ENCODE measurements at regions not wholly inside any gene's neighbourhood (a gene's known extent, or its start where the extent isn't known, plus 50 kb on each side); places are given as distances from the start of the nearest gene placed in this dataset.

DNA sequence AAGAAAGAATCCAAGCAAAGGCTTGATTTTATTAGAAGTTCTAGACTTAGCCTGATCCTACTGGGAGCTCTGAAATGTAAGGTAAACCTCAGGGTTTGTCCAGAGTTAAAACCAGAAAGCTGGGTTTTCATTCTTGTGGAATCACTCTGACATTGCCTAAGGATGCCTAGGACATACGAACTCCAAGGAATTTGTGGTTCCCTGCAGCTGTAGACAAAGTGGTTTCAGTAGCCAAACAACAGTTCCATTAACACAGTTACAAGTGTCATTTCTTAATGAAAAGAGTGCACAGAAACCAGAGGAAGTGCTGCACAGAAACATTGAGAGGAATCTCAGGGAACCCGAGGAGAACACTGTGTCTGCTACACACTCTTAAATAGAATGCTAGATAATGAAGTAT lies 221.4 kb upstream of the ST6GAL2 start:
- Mint-ChIP-seq H3K4me1 (no peaks in the 10 kb centered on the region), H3K27ac (no peak overlapping the region), H3K27me3 (ENCODE audit: insufficient read depth, low read depth, poor library complexity) (no peaks in the 10 kb centered on the region), H3K36me3 (ENCODE audit: low read depth) (no peaks in the 10 kb centered on the region), H3K9me3 (no peaks in the 10 kb centered on the region; the same call in 2 of the 3 replicates), H3K4me3 (no peak overlapping the region)
- ATAC-seq (no peak), DNase-seq (ENCODE audit: low spot score) (no peak)
- Histone ChIP-seq H3K9me2 (ENCODE audit: insufficient read depth) (no peaks in the 10 kb centered on the region; the same call in 1 of the 2 replicates), H4K20me1 (replicated peaks; ENCODE audit: insufficient read depth) (no peaks in the 10 kb centered on the region), H2AFZ (no peak overlapping the region), H3K4me2 (no peak overlapping the region), H3K79me2 (replicated peaks; ENCODE audit: insufficient read depth) (no peaks in the 10 kb centered on the region), H3K27ac (ENCODE audit: low read depth) (no peak overlapping the region), H3K36me3 (ENCODE audit: insufficient read depth) (no peaks in the 10 kb centered on the region), H3K4me3 (no peak overlapping the region), H3K4me1 (ENCODE audit: insufficient read depth) (no peaks in the 10 kb centered on the region), H3K27me3 (ENCODE audit: insufficient read depth) (no peaks in the 10 kb centered on the region), H3F3A (replicated peaks; ENCODE audit: low read depth) (no peaks in the 10 kb centered on the region)
- TF ChIP-seq, protein P1, sequence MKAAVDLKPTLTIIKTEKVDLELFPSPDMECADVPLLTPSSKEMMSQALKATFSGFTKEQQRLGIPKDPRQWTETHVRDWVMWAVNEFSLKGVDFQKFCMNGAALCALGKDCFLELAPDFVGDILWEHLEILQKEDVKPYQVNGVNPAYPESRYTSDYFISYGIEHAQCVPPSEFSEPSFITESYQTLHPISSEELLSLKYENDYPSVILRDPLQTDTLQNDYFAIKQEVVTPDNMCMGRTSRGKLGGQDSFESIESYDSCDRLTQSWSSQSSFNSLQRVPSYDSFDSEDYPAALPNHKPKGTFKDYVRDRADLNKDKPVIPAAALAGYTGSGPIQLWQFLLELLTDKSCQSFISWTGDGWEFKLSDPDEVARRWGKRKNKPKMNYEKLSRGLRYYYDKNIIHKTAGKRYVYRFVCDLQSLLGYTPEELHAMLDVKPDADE (IDR thresholded peaks at IDR 0.05), result no peak
- TF ChIP-seq STAT1 (IDR thresholded peaks at IDR 0.05; ENCODE audit: unreplicated experiment) (no peak), POLR2AphosphoS5 (IDR thresholded peaks at IDR 0.05; ENCODE audit: low read depth) (no peak), JUNB (IDR thresholded peaks at IDR 0.05; ENCODE audit: unreplicated experiment) (no peak), ZNF331 (CRISPR knock-in tag; IDR thresholded peaks at IDR 0.05; ENCODE audit: low read depth) (no peak), CREB1 (CRISPR knock-in tag; IDR thresholded peaks at IDR 0.05; ENCODE audit: low read depth) (no peak), EZH2 (IDR thresholded peaks at IDR 0.05; ENCODE audit: low read depth, unreplicated experiment) (no peak)
- TF ChIP-seq, protein P2, sequence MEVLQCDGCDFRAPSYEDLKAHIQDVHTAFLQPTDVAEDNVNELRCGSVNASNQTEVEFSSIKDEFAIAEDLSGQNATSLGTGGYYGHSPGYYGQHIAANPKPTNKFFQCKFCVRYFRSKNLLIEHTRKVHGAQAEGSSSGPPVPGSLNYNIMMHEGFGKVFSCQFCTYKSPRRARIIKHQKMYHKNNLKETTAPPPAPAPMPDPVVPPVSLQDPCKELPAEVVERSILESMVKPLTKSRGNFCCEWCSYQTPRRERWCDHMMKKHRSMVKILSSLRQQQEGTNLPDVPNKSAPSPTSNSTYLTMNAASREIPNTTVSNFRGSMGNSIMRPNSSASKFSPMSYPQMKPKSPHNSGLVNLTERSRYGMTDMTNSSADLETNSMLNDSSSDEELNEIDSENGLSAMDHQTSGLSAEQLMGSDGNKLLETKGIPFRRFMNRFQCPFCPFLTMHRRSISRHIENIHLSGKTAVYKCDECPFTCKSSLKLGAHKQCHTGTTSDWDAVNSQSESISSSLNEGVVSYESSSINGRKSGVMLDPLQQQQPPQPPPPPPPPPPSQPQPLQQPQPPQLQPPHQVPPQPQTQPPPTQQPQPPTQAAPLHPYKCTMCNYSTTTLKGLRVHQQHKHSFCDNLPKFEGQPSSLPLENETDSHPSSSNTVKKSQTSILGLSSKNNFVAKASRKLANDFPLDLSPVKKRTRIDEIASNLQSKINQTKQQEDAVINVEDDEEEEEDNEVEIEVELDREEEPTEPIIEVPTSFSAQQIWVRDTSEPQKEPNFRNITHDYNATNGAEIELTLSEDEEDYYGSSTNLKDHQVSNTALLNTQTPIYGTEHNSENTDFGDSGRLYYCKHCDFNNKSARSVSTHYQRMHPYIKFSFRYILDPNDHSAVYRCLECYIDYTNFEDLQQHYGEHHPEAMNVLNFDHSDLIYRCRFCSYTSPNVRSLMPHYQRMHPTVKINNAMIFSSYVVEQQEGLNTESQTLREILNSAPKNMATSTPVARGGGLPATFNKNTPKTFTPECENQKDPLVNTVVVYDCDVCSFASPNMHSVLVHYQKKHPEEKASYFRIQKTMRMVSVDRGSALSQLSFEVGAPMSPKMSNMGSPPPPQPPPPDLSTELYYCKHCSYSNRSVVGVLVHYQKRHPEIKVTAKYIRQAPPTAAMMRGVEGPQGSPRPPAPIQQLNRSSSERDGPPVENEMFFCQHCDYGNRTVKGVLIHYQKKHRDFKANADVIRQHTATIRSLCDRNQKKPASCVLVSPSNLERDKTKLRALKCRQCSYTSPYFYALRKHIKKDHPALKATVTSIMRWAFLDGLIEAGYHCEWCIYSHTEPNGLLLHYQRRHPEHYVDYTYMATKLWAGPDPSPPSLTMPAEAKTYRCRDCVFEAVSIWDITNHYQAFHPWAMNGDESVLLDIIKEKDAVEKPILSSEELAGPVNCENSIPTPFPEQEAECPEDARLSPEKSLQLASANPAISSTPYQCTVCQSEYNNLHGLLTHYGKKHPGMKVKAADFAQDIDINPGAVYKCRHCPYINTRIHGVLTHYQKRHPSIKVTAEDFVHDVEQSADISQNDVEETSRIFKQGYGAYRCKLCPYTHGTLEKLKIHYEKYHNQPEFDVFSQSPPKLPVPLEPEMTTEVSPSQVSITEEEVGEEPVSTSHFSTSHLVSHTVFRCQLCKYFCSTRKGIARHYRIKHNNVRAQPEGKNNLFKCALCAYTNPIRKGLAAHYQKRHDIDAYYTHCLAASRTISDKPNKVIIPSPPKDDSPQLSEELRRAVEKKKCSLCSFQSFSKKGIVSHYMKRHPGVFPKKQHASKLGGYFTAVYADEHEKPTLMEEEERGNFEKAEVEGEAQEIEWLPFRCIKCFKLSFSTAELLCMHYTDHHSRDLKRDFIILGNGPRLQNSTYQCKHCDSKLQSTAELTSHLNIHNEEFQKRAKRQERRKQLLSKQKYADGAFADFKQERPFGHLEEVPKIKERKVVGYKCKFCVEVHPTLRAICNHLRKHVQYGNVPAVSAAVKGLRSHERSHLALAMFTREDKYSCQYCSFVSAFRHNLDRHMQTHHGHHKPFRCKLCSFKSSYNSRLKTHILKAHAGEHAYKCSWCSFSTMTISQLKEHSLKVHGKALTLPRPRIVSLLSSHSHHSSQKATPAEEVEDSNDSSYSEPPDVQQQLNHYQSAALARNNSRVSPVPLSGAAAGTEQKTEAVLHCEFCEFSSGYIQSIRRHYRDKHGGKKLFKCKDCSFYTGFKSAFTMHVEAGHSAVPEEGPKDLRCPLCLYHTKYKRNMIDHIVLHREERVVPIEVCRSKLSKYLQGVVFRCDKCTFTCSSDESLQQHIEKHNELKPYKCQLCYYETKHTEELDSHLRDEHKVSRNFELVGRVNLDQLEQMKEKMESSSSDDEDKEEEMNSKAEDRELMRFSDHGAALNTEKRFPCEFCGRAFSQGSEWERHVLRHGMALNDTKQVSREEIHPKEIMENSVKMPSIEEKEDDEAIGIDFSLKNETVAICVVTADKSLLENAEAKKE (CRISPR knock-in tag; IDR thresholded peaks at IDR 0.05), result no peak
- TF ChIP-seq, protein P3, sequence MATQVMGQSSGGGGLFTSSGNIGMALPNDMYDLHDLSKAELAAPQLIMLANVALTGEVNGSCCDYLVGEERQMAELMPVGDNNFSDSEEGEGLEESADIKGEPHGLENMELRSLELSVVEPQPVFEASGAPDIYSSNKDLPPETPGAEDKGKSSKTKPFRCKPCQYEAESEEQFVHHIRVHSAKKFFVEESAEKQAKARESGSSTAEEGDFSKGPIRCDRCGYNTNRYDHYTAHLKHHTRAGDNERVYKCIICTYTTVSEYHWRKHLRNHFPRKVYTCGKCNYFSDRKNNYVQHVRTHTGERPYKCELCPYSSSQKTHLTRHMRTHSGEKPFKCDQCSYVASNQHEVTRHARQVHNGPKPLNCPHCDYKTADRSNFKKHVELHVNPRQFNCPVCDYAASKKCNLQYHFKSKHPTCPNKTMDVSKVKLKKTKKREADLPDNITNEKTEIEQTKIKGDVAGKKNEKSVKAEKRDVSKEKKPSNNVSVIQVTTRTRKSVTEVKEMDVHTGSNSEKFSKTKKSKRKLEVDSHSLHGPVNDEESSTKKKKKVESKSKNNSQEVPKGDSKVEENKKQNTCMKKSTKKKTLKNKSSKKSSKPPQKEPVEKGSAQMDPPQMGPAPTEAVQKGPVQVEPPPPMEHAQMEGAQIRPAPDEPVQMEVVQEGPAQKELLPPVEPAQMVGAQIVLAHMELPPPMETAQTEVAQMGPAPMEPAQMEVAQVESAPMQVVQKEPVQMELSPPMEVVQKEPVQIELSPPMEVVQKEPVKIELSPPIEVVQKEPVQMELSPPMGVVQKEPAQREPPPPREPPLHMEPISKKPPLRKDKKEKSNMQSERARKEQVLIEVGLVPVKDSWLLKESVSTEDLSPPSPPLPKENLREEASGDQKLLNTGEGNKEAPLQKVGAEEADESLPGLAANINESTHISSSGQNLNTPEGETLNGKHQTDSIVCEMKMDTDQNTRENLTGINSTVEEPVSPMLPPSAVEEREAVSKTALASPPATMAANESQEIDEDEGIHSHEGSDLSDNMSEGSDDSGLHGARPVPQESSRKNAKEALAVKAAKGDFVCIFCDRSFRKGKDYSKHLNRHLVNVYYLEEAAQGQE (IDR thresholded peaks at IDR 0.05; ENCODE audit: unreplicated experiment), result no peak
